B cell (primary cell): ENCODE measurements at regions not wholly inside any gene's neighbourhood (a gene's known extent, or its start where the extent isn't known, plus 50 kb on each side); places are given as distances from the start of the nearest gene placed in this dataset.

Experiments used
- ATAC-seq: fragments of 200-7000 bp; cut with Tn5 transposase; one replicate; pipeline ENCODE4 v1.10.0; 2021; ENCODE audit warnings: low read depth, mild to moderate bottlenecking, moderate number of reproducible peaks, moderate library complexity
- CTCF ChIA-PET: fragments of 350-600 bp; sonication (Branson Sonifier 250); formaldehyde crosslinking; loops from one replicate; lab custom pipeline; 2021; ENCODE audit warnings: antibody characterized with exemption, inconsistent platforms; lab: Charles Lee
- POLR2A ChIA-PET: fragments of 350-600 bp; sonication (Branson Sonifier 250); formaldehyde crosslinking; loops from one replicate; lab custom pipeline; 2021; ENCODE audit warnings: antibody characterized with exemption; lab: Charles Lee
- DNase-seq: peaks from one replicate; pipeline ENCODE4 v3.0.0; 2013
- H2AFZ ChIP-seq: 2 replicates; pipeline ENCODE4 v1.6.1; 2012; ENCODE audit warnings: mild to moderate bottlenecking, low read depth, low read length; ENCODE audit not compliant: insufficient read depth, poor library complexity, severe bottlenecking
- H3K27ac ChIP-seq, 2 donors: 1 replicate in 1 of 2; 2 replicates in 1 of 2; pipeline ENCODE4 v1.5.1; 2012 to 2013; ENCODE audit warnings: low read length in 2 of 2, mild to moderate bottlenecking in 2 of 2, moderate library complexity in 1 of 2
- H3K27me3 ChIP-seq, 4 experiments: fragments of 200-600 bp in 1 of 4; sonication (generic) in 1 of 4; replicated peaks in 1 of 4; 1 replicate in 2 of 4; 2 replicates in 2 of 4; pipeline versions ENCODE4 v1.6.1 to v1.7.0; 2013 to 2016; ENCODE audit warnings: low read length in 3 of 4, mild to moderate bottlenecking in 2 of 4, mixed read lengths in 1 of 4, moderate library complexity in 1 of 4; ENCODE audit not compliant: insufficient read depth in 4 of 4, control insufficient read depth in 3 of 4; ENCODE audit errors: control extremely low read depth in 1 of 4
- H3K36me3 ChIP-seq, 2 experiments: replicated peaks in 1 of 2; 1 replicate in 1 of 2; 2 replicates in 1 of 2; pipeline versions ENCODE4 v1.6.1 to v1.7.1; 2013; ENCODE audit warnings: low read length in 1 of 2; ENCODE audit not compliant: insufficient read depth in 2 of 2, control insufficient read depth in 1 of 2; ENCODE audit errors: control extremely low read depth in 1 of 2, extremely low read depth in 1 of 2
- H3K4me1 ChIP-seq, 2 donors: fragments of 200-600 bp in 1 of 2; sonication (generic) in 1 of 2; 1 replicate in 1 of 2; 2 replicates in 1 of 2; pipeline versions ENCODE4 v1.5.1 to v1.6.1; 2013 to 2017; ENCODE audit warnings: low read length in 2 of 2; ENCODE audit not compliant: control insufficient read depth in 2 of 2, insufficient read depth in 2 of 2
- H3K4me2 ChIP-seq: replicated peaks from 2 replicates; pipeline ENCODE3; 2012; ENCODE audit warnings: mild to moderate bottlenecking, low read depth, low read length; ENCODE audit not compliant: poor library complexity, severe bottlenecking
- H3K4me3 ChIP-seq, 5 experiments: fragments of 200-600 bp in 1 of 5; sonication (generic) in 1 of 5; 1 replicate in 3 of 5; 2 replicates in 2 of 5; pipeline versions ENCODE4 v1.5.1 to v1.7.0; 2011 to 2016; ENCODE audit warnings: low read length in 4 of 5, mild to moderate bottlenecking in 4 of 5, low read depth in 2 of 5, control low read depth in 1 of 5, moderate library complexity in 1 of 5; ENCODE audit not compliant: insufficient read depth in 1 of 5; ENCODE audit errors: control extremely low read depth in 1 of 5, extremely low read depth in 1 of 5
- H3K79me2 ChIP-seq: fragments of 200-600 bp; sonication (generic); one replicate; pipeline ENCODE4 v1.6.0; 2016; ENCODE audit warnings: low read length; ENCODE audit not compliant: control insufficient read depth, insufficient read depth
- H3K9ac ChIP-seq: fragments of 200-600 bp; sonication (generic); 2 replicates; pipeline ENCODE4 v1.6.1; 2017; ENCODE audit warnings: mild to moderate bottlenecking, low read length, moderate library complexity
- H3K9me3 ChIP-seq, 3 donors: one replicate each; pipeline versions ENCODE4 v1.6.1 to v1.7.1; 2013; ENCODE audit warnings: low read length in 2 of 3; ENCODE audit not compliant: control insufficient read depth in 2 of 3, insufficient read depth in 1 of 3; ENCODE audit errors: control extremely low read depth in 1 of 3
- H4K20me1 ChIP-seq: 2 replicates; pipeline ENCODE4 v1.6.0; 2012; ENCODE audit warnings: mild to moderate bottlenecking, low read length; ENCODE audit not compliant: insufficient read depth, control insufficient read depth, poor library complexity, severe bottlenecking
- H3K27ac Mint-ChIP-seq: one replicate; pipeline ENCODE4 v1.8.0; 2021; ENCODE audit warnings: mixed read lengths
- H3K27me3 Mint-ChIP-seq: one replicate; pipeline ENCODE4 v1.8.0; 2021; ENCODE audit warnings: mixed read lengths
- H3K4me1 Mint-ChIP-seq: one replicate; pipeline ENCODE4 v1.8.0; 2021; ENCODE audit warnings: mixed read lengths
- H3K4me3 Mint-ChIP-seq: one replicate; pipeline ENCODE4 v1.8.0; 2021; ENCODE audit warnings: mixed read lengths
- H3K9me3 Mint-ChIP-seq: one replicate; pipeline ENCODE4 v1.8.0; 2022; ENCODE audit warnings: mixed read lengths; ENCODE audit not compliant: insufficient read depth
- CTCF ChIP-seq: fragments of 200-600 bp; IDR thresholded peaks from one replicate; pipeline ENCODE4 v1.8.0; 2022; ENCODE audit warnings: antibody characterized with exemption, mild to moderate bottlenecking
- EZH2 ChIP-seq: IDR thresholded peaks from 2 replicates; pipeline ENCODE4 v1.6.1; 2012; ENCODE audit warnings: borderline replicate concordance, low read depth, mild to moderate bottlenecking, moderate library complexity, low read length; ENCODE audit not compliant: insufficient read depth, poor library complexity, severe bottlenecking
- whole genome bisulfite sequencing: methylation state at CpG from one replicate; pipeline ENCODE4 v1.1.5; 2013; ENCODE audit warnings: missing lambda C conversion rate; ENCODE audit not compliant: insufficient coverage; 5-methylcytosine and 5-hydroxymethylcytosine counted together
- intact Hi-C: fragments of 100-400 bp; cut with micrococcal nuclease; formaldehyde crosslinking; loops from one replicate; pipeline ENCODE4 v1.10.0; 2022

- Histone ChIP-seq H3K27ac (no peak overlapping the region), H3K79me2 (no peaks in the 10 kb centered on the region), H3K4me1 (no peaks in the 10 kb centered on the region), H3K4me3 (no peak overlapping the region), H2AFZ (no peak overlapping the region), H3K36me3 (no peaks in the 10 kb centered on the region), H3K9ac (no peak overlapping the region), H3K4me2 (no peak overlapping the region), H3K9me3 (peaks cover 0 to 3% (median 0%) of the 10 kb centered on the region in 3 donors), H4K20me1 (no peaks in the 10 kb centered on the region), H3K27me3 (no peaks in the 10 kb centered on the region)
- ATAC-seq (no peak), DNase-seq (no peak)
- Mint-ChIP-seq H3K9me3 (peaks cover 2% of the 10 kb centered on the region), H3K27me3 (peaks cover 22% of the 10 kb centered on the region), H3K4me3 (no peak overlapping the region), H3K27ac (no peak overlapping the region), H3K4me1 (no peaks in the 10 kb centered on the region)
- WGBS, result 56% methylated on average over 1 of the region's 2 CpGs
- POLR2A ChIA-PET, result no interaction called here
- CTCF ChIA-PET, result no interaction called here
- intact Hi-C loops, result no loop called here
- TF ChIP-seq CTCF (no peak), EZH2 (no peak)
These were observed 229.5 kb upstream of the ROPN1 start for GRCh38 chr3:124221422-124221821.

GRCh38 chr3:124223853-124224252, 231.9 kb upstream of the ROPN1 start:
- POLR2A ChIA-PET, result no interaction called here
- H3K4me1 Mint-ChIP-seq, result no peaks in the 10 kb centered on the region

More at GRCh38 chr3:124223853-124224252, 231.9 kb upstream of the ROPN1 start:
- ATAC-seq, result no peak
- no peak overlapping the region for H3K4me3 Mint-ChIP-seq
- H3K27me3 ChIP-seq, result peaks cover 0 to 3% (median 0%) of the 10 kb centered on the region in 4 experiments
- H3K36me3 ChIP-seq, result no peaks in the 10 kb centered on the region
- H3K9me3 Mint-ChIP-seq, result no peaks in the 10 kb centered on the region
- no peak overlapping the region for H3K9ac ChIP-seq
- CTCF ChIA-PET, result no interaction called here
- no peaks in the 10 kb centered on the region for H3K4me1 ChIP-seq
- intact Hi-C loops, result no loop called here
- H3K27ac ChIP-seq, result no peak overlapping the region
- H3K4me2 ChIP-seq, result no peak overlapping the region
- no peaks in the 10 kb centered on the region for H3K79me2 ChIP-seq
- H3K27me3 Mint-ChIP-seq, result peaks cover 25% of the 10 kb centered on the region
- no peak overlapping the region for H2AFZ ChIP-seq
- H4K20me1 ChIP-seq, result no peaks in the 10 kb centered on the region
- DNase-seq, result no peak
- TF ChIP-seq CTCF (no peak), EZH2 (no peak)
- 84% methylated on average over 3 of the region's 3 CpGs for WGBS
- H3K27ac Mint-ChIP-seq, result no peak overlapping the region
- peaks cover 0 to 9% (median 0%) of the 10 kb centered on the region in 3 donors for H3K9me3 ChIP-seq
- no peak overlapping the region for H3K4me3 ChIP-seq
